ENCODE measurements at regions not wholly inside any gene's neighbourhood (a gene's known extent, or its start where the extent isn't known, plus 50 kb on each side); places are given as distances from the start of the nearest gene placed in this dataset.

GRCh38 chr3:27594096-27594690 lies 110.0 kb upstream of the SLC4A7 start:
- DNase-seq (ENCODE audit: low spot score in 2 of 2) (no peak), FAIRE-seq (no peak)

- no peak for FAIRE-seq
- DNase-seq (ENCODE audit: low spot score in 2 of 2), result no peak
Measured at GRCh38 chr3:27593173-27593572, 109.0 kb upstream of the SLC4A7 start.

GRCh38 chr3:27591312-27592210 lies 107.4 kb upstream of the SLC4A7 start:
- FAIRE-seq (no peak), DNase-seq (ENCODE audit: low spot score in 2 of 2) (no peak)

GRCh38 chr3:27590437-27591298 lies 106.5 kb upstream of the SLC4A7 start:
- no peak for DNase-seq (ENCODE audit: low spot score in 2 of 2)
- no peak for FAIRE-seq

GRCh38 chr3:27589795-27590194 lies 105.6 kb upstream of the SLC4A7 start:
- no peak for DNase-seq (ENCODE audit: low spot score in 2 of 2)
- FAIRE-seq, result no peak

- FAIRE-seq (no peak), DNase-seq (ENCODE audit: low spot score in 2 of 2) (no peak)
Measured at GRCh38 chr3:27585429-27585828, 101.2 kb upstream of the SLC4A7 start.

- DNase-seq (ENCODE audit: low spot score in 2 of 2) (no peak), FAIRE-seq (no peak)
Measured at GRCh38 chr3:27584874-27585273, 100.7 kb upstream of the SLC4A7 start.

- FAIRE-seq (no peak), DNase-seq (ENCODE audit: low spot score in 2 of 2) (no peak)
Measured at GRCh38 chr3:27581852-27582251, 97.7 kb upstream of the SLC4A7 start.

- DNase-seq (ENCODE audit: low spot score in 2 of 2) (no peak), FAIRE-seq (no peak)
Measured at GRCh38 chr3:27578032-27578431, 93.8 kb upstream of the SLC4A7 start.

- FAIRE-seq (no peak), DNase-seq (ENCODE audit: low spot score in 2 of 2) (no peak)
Measured at GRCh38 chr3:27577504-27577903, 93.3 kb upstream of the SLC4A7 start.

GRCh38 chr3:27576171-27576570 lies 92.0 kb upstream of the SLC4A7 start:
- no peak for DNase-seq (ENCODE audit: low spot score in 2 of 2)
- no peak for FAIRE-seq

GRCh38 chr3:27575499-27575898 lies 91.3 kb upstream of the SLC4A7 start:
- no peak for FAIRE-seq
- DNase-seq (ENCODE audit: low spot score in 2 of 2), result no peak

GRCh38 chr3:27574438-27574795 lies 90.2 kb upstream of the SLC4A7 start:
- FAIRE-seq (no peak), DNase-seq (ENCODE audit: low spot score in 2 of 2) (no peak)

GRCh38 chr3:27573780-27574437 lies 89.7 kb upstream of the SLC4A7 start:
- DNase-seq (ENCODE audit: low spot score in 2 of 2) (no peak), FAIRE-seq (no peak)

- FAIRE-seq, result no peak
- no peak for DNase-seq (ENCODE audit: low spot score in 2 of 2)
Measured at GRCh38 chr3:27573138-27573537, 89.0 kb upstream of the SLC4A7 start.

- no peak for FAIRE-seq
- DNase-seq (ENCODE audit: low spot score in 2 of 2), result no peak
Measured at GRCh38 chr3:27571345-27571744, 87.2 kb upstream of the SLC4A7 start.

GRCh38 chr3:27570421-27571106 lies 86.4 kb upstream of the SLC4A7 start:
- DNase-seq (ENCODE audit: low spot score in 2 of 2) (no peak), FAIRE-seq (no peak)

GRCh38 chr3:27568393-27568792 lies 84.2 kb upstream of the SLC4A7 start:
- DNase-seq (ENCODE audit: low spot score in 2 of 2) (peak in 1 of 2 donors; percentile 29), FAIRE-seq (no peak)

GRCh38 chr3:27567251-27567650 lies 83.1 kb upstream of the SLC4A7 start:
- FAIRE-seq (no peak), DNase-seq (ENCODE audit: low spot score in 2 of 2) (no peak)

GRCh38 chr3:27565201-27565852 lies 81.1 kb upstream of the SLC4A7 start:
- no peak for DNase-seq (ENCODE audit: low spot score in 2 of 2)
- FAIRE-seq, result no peak
